ENCODE measurements at regions not wholly inside any gene's neighbourhood (a gene's known extent, or its start where the extent isn't known, plus 50 kb on each side); places are given as distances from the start of the nearest gene placed in this dataset.

GRCh38 chr18:45519411-45520280, 95.6 kb upstream of the SLC14A2 start:
- H3K4me3 ChIP-seq (ENCODE audit: low read depth, low read length) = no peak overlapping the region
- TF ChIP-seq CTCF (IDR thresholded peaks at IDR 0.05; ENCODE audit: insufficient read depth, low read length, missing control alignments) = no peak
- POLR2A ChIA-PET = no interaction called here
- no peak for DNase-seq (ENCODE audit: low read depth, low spot score)
- CTCF ChIA-PET = interaction anchor here (0.6 to 1.6 kb wide), 2 partner anchors 137 to 1899 kb away, joined by 3 read pairs; no protein-coding TSS in a partner anchor

GRCh38 chr18:45521136-45521535, 94.1 kb upstream of the SLC14A2 start:
- DNase-seq (ENCODE audit: low read depth, low spot score) = peak; percentile 61
- ChIA-PET CTCF (interaction anchor here (1.6 kb wide), 1 partner anchor 1900 kb away, joined by 3 read pairs; no protein-coding TSS in a partner anchor), POLR2A (no interaction called here)
- no peak overlapping the region for H3K4me3 ChIP-seq (ENCODE audit: low read depth, low read length)
- TF ChIP-seq CTCF (IDR thresholded peaks at IDR 0.05; ENCODE audit: insufficient read depth, low read length, missing control alignments) = no peak

- ChIA-PET POLR2A (no interaction called here), CTCF (no interaction called here)
- no peak for DNase-seq (ENCODE audit: low read depth, low spot score)
- H3K4me3 ChIP-seq (ENCODE audit: low read depth, low read length) = no peak overlapping the region
- no peak for TF ChIP-seq CTCF (IDR thresholded peaks at IDR 0.05; ENCODE audit: insufficient read depth, low read length, missing control alignments)
These were observed 93.5 kb upstream of the SLC14A2 start for GRCh38 chr18:45521777-45522176.

DNA sequence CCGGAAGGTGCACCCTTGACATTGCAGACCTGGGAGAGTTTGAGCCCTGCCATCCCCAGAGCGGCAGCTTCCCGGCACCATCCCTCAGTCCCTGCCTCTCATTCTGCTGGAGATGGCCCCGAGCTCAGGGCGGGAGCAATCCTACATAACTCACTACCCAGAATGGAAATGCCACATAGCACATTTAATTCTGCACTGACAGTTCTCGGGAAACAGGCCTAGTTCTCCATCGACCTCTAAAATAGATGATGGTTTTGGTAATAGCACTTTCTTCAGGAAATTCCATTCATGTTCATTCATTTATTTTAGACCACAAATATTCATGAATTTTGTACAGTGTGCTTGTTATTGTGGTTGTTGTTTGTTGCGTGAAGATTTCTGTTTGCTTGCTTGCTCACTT, 92.9 kb upstream of the SLC14A2 start:
- DNase-seq (ENCODE audit: low read depth, low spot score) = no peak
- POLR2A ChIA-PET = no interaction called here
- no peak for TF ChIP-seq CTCF (IDR thresholded peaks at IDR 0.05; ENCODE audit: insufficient read depth, low read length, missing control alignments)
- CTCF ChIA-PET = no interaction called here
- H3K4me3 ChIP-seq (ENCODE audit: low read depth, low read length) = no peak overlapping the region

DNA sequence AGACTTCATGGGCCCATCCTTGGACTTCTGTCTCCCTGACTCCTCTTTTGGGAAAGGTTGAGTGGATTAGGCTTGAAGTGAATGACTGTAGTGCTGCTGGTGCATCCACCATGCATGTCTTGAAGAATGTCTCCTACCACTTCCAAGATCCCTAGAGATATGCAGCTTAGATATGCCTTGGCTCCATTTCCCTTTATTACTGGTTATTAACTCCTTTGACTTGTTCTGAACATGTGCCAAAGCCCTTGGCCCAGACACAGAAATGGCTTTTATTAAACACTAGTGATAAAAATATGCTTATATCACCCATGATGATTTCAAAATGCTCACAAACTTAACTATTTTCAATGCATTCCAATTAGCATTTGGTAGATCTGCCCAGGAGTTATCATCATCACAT, 90.0 kb upstream of the SLC14A2 start:
- no peak overlapping the region for H3K4me3 ChIP-seq (ENCODE audit: low read depth, low read length)
- CTCF ChIA-PET = interaction anchor here (1.0 to 1.5 kb wide), 3 partner anchors 15 to 249 kb away, joined by 3 to 6 read pairs (median 3); no protein-coding TSS in a partner anchor
- POLR2A ChIA-PET = no interaction called here
- no peak for TF ChIP-seq CTCF (IDR thresholded peaks at IDR 0.05; ENCODE audit: insufficient read depth, low read length, missing control alignments)
- no peak for DNase-seq (ENCODE audit: low read depth, low spot score)

- DNase-seq (ENCODE audit: low read depth, low spot score) = no peak
- H3K4me3 ChIP-seq (ENCODE audit: low read depth, low read length) = no peak overlapping the region
- TF ChIP-seq CTCF (IDR thresholded peaks at IDR 0.05; ENCODE audit: insufficient read depth, low read length, missing control alignments) = no peak
- ChIA-PET CTCF (interaction anchor here (1.0 to 2.1 kb wide), 4 partner anchors 10 to 314 kb away, joined by 3 to 7 read pairs (median 4); no protein-coding TSS in a partner anchor), POLR2A (no interaction called here)
These were observed 89.0 kb upstream of the SLC14A2 start for GRCh38 chr18:45526114-45526841.

Data from AG04449 (cell line).